Stimulated activated naive CD8-positive, alpha-beta T cell treated with anti-CD3 and anti-CD28 coated beads, Interleukin-15, Interleukin-2, amounts not matched to agents 100 ng/mL and 50 ng/mL, for 24 hours (primary cell): ENCODE measurements at regions not wholly inside any gene's neighbourhood (a gene's known extent, or its start where the extent isn't known, plus 50 kb on each side); places are given as distances from the start of the nearest gene placed in this dataset.
"Not testable (repeated sequence)": the region's sequence is repeated elsewhere in the genome, so short reads cannot be mapped to it uniquely, and the experiment has no call there.

Source experiments
- H3K27ac Mint-ChIP-seq: one replicate; pipeline ENCODE4 v1.8.0; 2021; ENCODE audit warnings: mild to moderate bottlenecking, mixed read lengths
- H3K27me3 Mint-ChIP-seq: one replicate; pipeline ENCODE4 v1.8.0; 2021; ENCODE audit warnings: mixed read lengths
- H3K36me3 Mint-ChIP-seq: one replicate; pipeline ENCODE4 v1.8.0; 2021; ENCODE audit warnings: low read depth, mixed read lengths
- H3K4me1 Mint-ChIP-seq: one replicate; pipeline ENCODE4 v1.8.0; 2021; ENCODE audit warnings: low read depth, mixed read lengths
- H3K4me3 Mint-ChIP-seq: one replicate; pipeline ENCODE4 v1.8.0; 2021; ENCODE audit warnings: mild to moderate bottlenecking, mixed read lengths
- H3K9me3 Mint-ChIP-seq: one replicate; pipeline ENCODE4 v1.8.0; 2021; ENCODE audit warnings: mixed read lengths

GRCh38 chr2:53515435-53516332 is 251.9 kb upstream of the CHAC2 start:
- Mint-ChIP-seq H3K9me3 (no peaks in the 10 kb centered on the region), H3K36me3 (no peaks in the 10 kb centered on the region), H3K27ac (no peak overlapping the region), H3K4me1 (no peaks in the 10 kb centered on the region), H3K4me3 (no peak overlapping the region), H3K27me3 (no peaks in the 10 kb centered on the region)

- H3K4me3 Mint-ChIP-seq, result no peak overlapping the region
- no peaks in the 10 kb centered on the region for H3K9me3 Mint-ChIP-seq
- H3K27me3 Mint-ChIP-seq, result no peaks in the 10 kb centered on the region
- no peaks in the 10 kb centered on the region for H3K4me1 Mint-ChIP-seq
- H3K36me3 Mint-ChIP-seq, result no peaks in the 10 kb centered on the region
- H3K27ac Mint-ChIP-seq, result no peak overlapping the region
These were observed 254.4 kb upstream of the CHAC2 start for GRCh38 chr2:53513167-53513666.

- Mint-ChIP-seq H3K27me3 (no peaks in the 10 kb centered on the region), H3K4me3 (no peak overlapping the region), H3K27ac (no peak overlapping the region), H3K4me1 (no peaks in the 10 kb centered on the region), H3K9me3 (no peaks in the 10 kb centered on the region), H3K36me3 (no peaks in the 10 kb centered on the region)
These were observed 255.4 kb upstream of the CHAC2 start for GRCh38 chr2:53512071-53512826.

GRCh38 chr2:53511549-53511948 is 256.1 kb upstream of the CHAC2 start:
- Mint-ChIP-seq H3K36me3 (no peaks in the 10 kb centered on the region), H3K4me3 (no peak overlapping the region), H3K9me3 (no peaks in the 10 kb centered on the region), H3K27ac (no peak overlapping the region), H3K4me1 (no peaks in the 10 kb centered on the region), H3K27me3 (no peaks in the 10 kb centered on the region)

- H3K27ac Mint-ChIP-seq, result no peak overlapping the region
These were observed 257.2 kb upstream of the CHAC2 start for GRCh38 chr2:53510401-53510800.

GRCh38 chr2:53509831-53510388 is 257.7 kb upstream of the CHAC2 start:
- no peak overlapping the region for H3K4me3 Mint-ChIP-seq
- no peaks in the 10 kb centered on the region for H3K9me3 Mint-ChIP-seq
- H3K36me3 Mint-ChIP-seq, result no peaks in the 10 kb centered on the region
- H3K4me1 Mint-ChIP-seq, result no peaks in the 10 kb centered on the region
- no peaks in the 10 kb centered on the region for H3K27me3 Mint-ChIP-seq
- no peak overlapping the region for H3K27ac Mint-ChIP-seq

More at GRCh38 chr2:53510401-53510800, 257.2 kb upstream of the CHAC2 start:
- no peaks in the 10 kb centered on the region for H3K4me1 Mint-ChIP-seq
- H3K4me3 Mint-ChIP-seq, result no peak overlapping the region
- H3K27me3 Mint-ChIP-seq, result no peaks in the 10 kb centered on the region
- H3K36me3 Mint-ChIP-seq, result no peaks in the 10 kb centered on the region
- H3K9me3 Mint-ChIP-seq, result no peaks in the 10 kb centered on the region

GRCh38 chr2:53508667-53509066 is 258.9 kb upstream of the CHAC2 start:
- Mint-ChIP-seq H3K27me3 (no peaks in the 10 kb centered on the region), H3K4me1 (no peaks in the 10 kb centered on the region), H3K36me3 (no peaks in the 10 kb centered on the region), H3K27ac (no peak overlapping the region), H3K4me3 (no peak overlapping the region), H3K9me3 (no peaks in the 10 kb centered on the region)

- not testable (repeated sequence) for H3K4me1 Mint-ChIP-seq, H3K27ac Mint-ChIP-seq
These were observed 260.5 kb upstream of the CHAC2 start for GRCh38 chr2:53507070-53507469.

GRCh38 chr2:53505826-53506225 is 261.8 kb upstream of the CHAC2 start:
- H3K9me3 Mint-ChIP-seq, result no peaks in the 10 kb centered on the region
- H3K4me3 Mint-ChIP-seq, result no peak overlapping the region
- H3K36me3 Mint-ChIP-seq, result no peaks in the 10 kb centered on the region
- H3K4me1 Mint-ChIP-seq, result no peaks in the 10 kb centered on the region
- H3K27me3 Mint-ChIP-seq, result no peaks in the 10 kb centered on the region
- no peak overlapping the region for H3K27ac Mint-ChIP-seq

More at GRCh38 chr2:53507070-53507469, 260.5 kb upstream of the CHAC2 start:
- H3K9me3 Mint-ChIP-seq, H3K27me3 Mint-ChIP-seq, H3K4me3 Mint-ChIP-seq, H3K36me3 Mint-ChIP-seq: not testable (repeated sequence)

GRCh38 chr2:53504507-53504906 is 263.1 kb upstream of the CHAC2 start:
- Mint-ChIP-seq H3K4me1 (no peaks in the 10 kb centered on the region), H3K36me3 (no peaks in the 10 kb centered on the region), H3K4me3 (no peak overlapping the region), H3K9me3 (no peaks in the 10 kb centered on the region), H3K27ac (no peak overlapping the region), H3K27me3 (no peaks in the 10 kb centered on the region)

GRCh38 chr2:53500181-53500580 is 267.4 kb upstream of the CHAC2 start:
- no peaks in the 10 kb centered on the region for H3K9me3 Mint-ChIP-seq
- H3K27ac Mint-ChIP-seq, result no peak overlapping the region
- no peaks in the 10 kb centered on the region for H3K36me3 Mint-ChIP-seq
- H3K4me3 Mint-ChIP-seq, result no peak overlapping the region
- H3K27me3 Mint-ChIP-seq, result no peaks in the 10 kb centered on the region
- no peaks in the 10 kb centered on the region for H3K4me1 Mint-ChIP-seq

GRCh38 chr2:53498210-53498609 is 269.4 kb upstream of the CHAC2 start:
- H3K9me3 Mint-ChIP-seq, result no peaks in the 10 kb centered on the region
- H3K27ac Mint-ChIP-seq, result no peak overlapping the region
- H3K27me3 Mint-ChIP-seq, result no peaks in the 10 kb centered on the region
- no peaks in the 10 kb centered on the region for H3K4me1 Mint-ChIP-seq
- H3K36me3 Mint-ChIP-seq, result no peaks in the 10 kb centered on the region
- no peak overlapping the region for H3K4me3 Mint-ChIP-seq

GRCh38 chr2:53497020-53497419 is 270.6 kb upstream of the CHAC2 start:
- Mint-ChIP-seq H3K27me3 (no peaks in the 10 kb centered on the region), H3K9me3 (no peaks in the 10 kb centered on the region), H3K4me3 (no peak overlapping the region), H3K27ac (no peak overlapping the region), H3K4me1 (no peaks in the 10 kb centered on the region), H3K36me3 (no peaks in the 10 kb centered on the region)

GRCh38 chr2:53493210-53493609 is 274.4 kb upstream of the CHAC2 start:
- H3K9me3 Mint-ChIP-seq, result no peaks in the 10 kb centered on the region
- no peak overlapping the region for H3K27ac Mint-ChIP-seq

GRCh38 chr2:53490659-53491058 is 276.9 kb upstream of the CHAC2 start:
- no peaks in the 10 kb centered on the region for H3K36me3 Mint-ChIP-seq
- no peak overlapping the region for H3K4me3 Mint-ChIP-seq
- H3K9me3 Mint-ChIP-seq, result no peaks in the 10 kb centered on the region
- no peak overlapping the region for H3K27ac Mint-ChIP-seq
- no peaks in the 10 kb centered on the region for H3K4me1 Mint-ChIP-seq
- H3K27me3 Mint-ChIP-seq, result peaks cover 4% of the 10 kb centered on the region

More at GRCh38 chr2:53493210-53493609, 274.4 kb upstream of the CHAC2 start:
- Mint-ChIP-seq H3K36me3 (no peaks in the 10 kb centered on the region), H3K4me3 (no peak overlapping the region), H3K27me3 (peaks cover 4% of the 10 kb centered on the region), H3K4me1 (no peaks in the 10 kb centered on the region)
